Neural progenitor cell (in vitro differentiated cells): ENCODE measurements at regions not wholly inside any gene's neighbourhood (a gene's known extent, or its start where the extent isn't known, plus 50 kb on each side); places are given as distances from the start of the nearest gene placed in this dataset.

Experiments used
- DNase-seq: peaks from one replicate; pipeline ENCODE4 v3.0.0-alpha.2; 2016; ENCODE audit warnings: low spot score
- H2AFZ ChIP-seq: fragments of 200-600 bp; sonication (generic); replicated peaks from 2 replicates; pipeline ENCODE4 v1.6.1; 2016; ENCODE audit warnings: antibody characterized with exemption
- H3F3A ChIP-seq: fragments of 200-600 bp; sonication (generic); 2 replicates; pipeline ENCODE4 v1.6.1; 2016; ENCODE audit warnings: antibody characterized with exemption, low read depth
- H3K27ac ChIP-seq: fragments of 200-600 bp; sonication (generic); 2 replicates; pipeline ENCODE4 v1.5.1; 2016; ENCODE audit warnings: mild to moderate bottlenecking
- H3K27me3 ChIP-seq: fragments of 200-600 bp; sonication (generic); 2 replicates; pipeline ENCODE4 v1.6.1; 2016; ENCODE audit warnings: mild to moderate bottlenecking, moderate library complexity
- H3K36me3 ChIP-seq: fragments of 200-600 bp; sonication (generic); 2 replicates; pipeline ENCODE4 v1.5.1; 2016
- H3K4me1 ChIP-seq: fragments of 200-600 bp; sonication (generic); 2 replicates; pipeline ENCODE4 v1.6.1; 2016; ENCODE audit warnings: mixed run types
- H3K4me2 ChIP-seq: fragments of 200-600 bp; sonication (generic); 2 replicates; pipeline ENCODE4 v1.6.1; 2016
- H3K4me3 ChIP-seq: fragments of 200-600 bp; sonication (generic); 2 replicates; pipeline ENCODE4 v1.5.1; 2016
- H3K79me2 ChIP-seq: fragments of 200-600 bp; sonication (generic); 2 replicates; pipeline ENCODE4 v1.6.1; 2016; ENCODE audit warnings: low read depth
- H3K9ac ChIP-seq: fragments of 200-600 bp; sonication (generic); 2 replicates; pipeline ENCODE4 v1.6.1; 2016
- H3K9me3 ChIP-seq: fragments of 200-600 bp; sonication (generic); 2 replicates; pipeline ENCODE4 v1.5.1; 2016; ENCODE audit warnings: low read depth
- H4K20me1 ChIP-seq: fragments of 200-600 bp; sonication (generic); 2 replicates; pipeline ENCODE4 v1.6.1; 2016; ENCODE audit warnings: low read depth
- H3K27ac Mint-ChIP-seq: 3 replicates; pipeline ENCODE4 v1.8.0; 2021; ENCODE audit warnings: mixed read lengths
- H3K27me3 Mint-ChIP-seq: 2 replicates; pipeline ENCODE4 v1.8.0; 2022; ENCODE audit warnings: low read depth, mild to moderate bottlenecking, inconsistent platforms, moderate library complexity, mixed read lengths; ENCODE audit not compliant: insufficient read depth
- H3K36me3 Mint-ChIP-seq: 3 replicates; pipeline ENCODE4 v1.8.0; 2021; ENCODE audit warnings: mixed read lengths
- H3K4me1 Mint-ChIP-seq: 3 replicates; pipeline ENCODE4 v1.8.0; 2021; ENCODE audit warnings: mixed read lengths
- H3K4me3 Mint-ChIP-seq: 3 replicates; pipeline ENCODE4 v1.8.0; 2021; ENCODE audit warnings: mild to moderate bottlenecking, moderate library complexity, mixed read lengths
- H3K9me3 Mint-ChIP-seq: 3 replicates; pipeline ENCODE4 v1.8.0; 2020; ENCODE audit warnings: mixed read lengths
- EZH2 ChIP-seq: fragments of 200-600 bp; sonication (generic); IDR thresholded peaks from 2 replicates; pipeline ENCODE4 v1.6.1; 2017; ENCODE audit warnings: antibody characterized with exemption, mild to moderate bottlenecking, moderate library complexity
- EZH2phosphoT487 ChIP-seq: fragments of 200-600 bp; sonication (generic); IDR thresholded peaks from 2 replicates; pipeline ENCODE4 v1.6.1; 2017; ENCODE audit warnings: antibody characterized with exemption
- TF ChIP-seq, protein P1 (sequence below): fragments of 200-600 bp; sonication (generic); IDR thresholded peaks from 2 replicates; pipeline ENCODE4 v1.5.1; 2017; ENCODE audit warnings: antibody characterized with exemption, mild to moderate bottlenecking

DNA sequence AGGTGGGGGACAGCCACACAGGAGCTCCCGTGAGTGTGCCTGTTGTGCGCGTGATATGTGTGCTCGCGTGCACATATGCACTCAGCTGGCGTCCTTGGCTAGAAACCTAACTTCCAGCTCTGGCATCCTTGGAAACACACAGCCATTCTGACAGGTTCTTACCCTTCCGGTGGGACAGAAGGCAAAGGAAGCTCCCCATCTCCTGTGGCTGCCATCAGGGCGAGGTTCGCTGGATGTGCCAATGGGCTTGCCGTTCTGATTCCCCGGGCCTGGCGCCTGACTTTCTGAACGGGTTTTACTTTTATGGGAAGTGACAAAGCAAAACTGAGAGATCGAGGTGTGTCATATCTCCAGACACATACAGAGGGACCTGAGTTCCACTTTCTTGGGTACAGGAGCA is 124.7 kb downstream of the PAPOLA start:
- Histone ChIP-seq H4K20me1 (no peaks in the 10 kb centered on the region), H3K79me2 (no peaks in the 10 kb centered on the region), H3K4me3 (no peak overlapping the region), H3K27ac (no peak overlapping the region), H3K4me2 (no peak overlapping the region), H3K36me3 (no peaks in the 10 kb centered on the region), H3F3A (no peaks in the 10 kb centered on the region), H3K27me3 (no peaks in the 10 kb centered on the region), H3K9ac (no peak overlapping the region), H3K4me1 (no peaks in the 10 kb centered on the region), H3K9me3 (no peaks in the 10 kb centered on the region), H2AFZ (no peak overlapping the region)
- H3K36me3 Mint-ChIP-seq, result no peaks in the 10 kb centered on the region
- H3K4me1 Mint-ChIP-seq, result peaks cover 13% of the 10 kb centered on the region
- no peak overlapping the region for H3K27ac Mint-ChIP-seq
- peaks cover 4% of the 10 kb centered on the region for H3K27me3 Mint-ChIP-seq
- no peak overlapping the region for H3K4me3 Mint-ChIP-seq
- no peaks in the 10 kb centered on the region for H3K9me3 Mint-ChIP-seq
- TF ChIP-seq, protein P1, sequence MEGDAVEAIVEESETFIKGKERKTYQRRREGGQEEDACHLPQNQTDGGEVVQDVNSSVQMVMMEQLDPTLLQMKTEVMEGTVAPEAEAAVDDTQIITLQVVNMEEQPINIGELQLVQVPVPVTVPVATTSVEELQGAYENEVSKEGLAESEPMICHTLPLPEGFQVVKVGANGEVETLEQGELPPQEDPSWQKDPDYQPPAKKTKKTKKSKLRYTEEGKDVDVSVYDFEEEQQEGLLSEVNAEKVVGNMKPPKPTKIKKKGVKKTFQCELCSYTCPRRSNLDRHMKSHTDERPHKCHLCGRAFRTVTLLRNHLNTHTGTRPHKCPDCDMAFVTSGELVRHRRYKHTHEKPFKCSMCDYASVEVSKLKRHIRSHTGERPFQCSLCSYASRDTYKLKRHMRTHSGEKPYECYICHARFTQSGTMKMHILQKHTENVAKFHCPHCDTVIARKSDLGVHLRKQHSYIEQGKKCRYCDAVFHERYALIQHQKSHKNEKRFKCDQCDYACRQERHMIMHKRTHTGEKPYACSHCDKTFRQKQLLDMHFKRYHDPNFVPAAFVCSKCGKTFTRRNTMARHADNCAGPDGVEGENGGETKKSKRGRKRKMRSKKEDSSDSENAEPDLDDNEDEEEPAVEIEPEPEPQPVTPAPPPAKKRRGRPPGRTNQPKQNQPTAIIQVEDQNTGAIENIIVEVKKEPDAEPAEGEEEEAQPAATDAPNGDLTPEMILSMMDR, result no peak
- TF ChIP-seq EZH2 (no peak), EZH2phosphoT487 (no peak)
- no peak for DNase-seq

DNA sequence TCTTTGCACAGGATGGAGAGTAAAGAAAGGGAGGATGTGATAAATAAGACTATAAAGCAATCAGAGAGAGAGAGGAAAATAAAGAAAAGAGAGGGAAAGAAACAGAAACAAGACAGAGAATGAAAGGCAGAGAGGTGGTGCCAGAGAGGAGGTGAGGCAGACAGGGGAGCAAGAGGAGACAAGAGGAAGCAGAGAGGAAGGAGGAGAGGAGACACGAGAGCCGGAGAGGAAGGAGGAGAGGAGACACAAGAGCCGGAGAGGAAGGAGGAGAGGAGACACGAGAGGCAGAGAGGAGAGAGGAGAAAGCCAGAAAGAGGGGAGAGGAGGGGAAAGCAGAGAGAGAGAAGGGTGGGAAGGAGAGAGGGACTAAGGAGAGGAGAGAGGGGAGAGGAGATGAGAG is 125.2 kb downstream of the PAPOLA start:
- H3K9ac ChIP-seq, result no peak overlapping the region
- no peaks in the 10 kb centered on the region for H3K79me2 ChIP-seq
- no peaks in the 10 kb centered on the region for H3K27me3 ChIP-seq
- H3K4me1 Mint-ChIP-seq, result peaks cover 13% of the 10 kb centered on the region
- H3F3A ChIP-seq, result no peaks in the 10 kb centered on the region
- no peaks in the 10 kb centered on the region for H3K4me1 ChIP-seq
- no peaks in the 10 kb centered on the region for H4K20me1 ChIP-seq
- H3K27ac ChIP-seq, result no peak overlapping the region
- H3K36me3 Mint-ChIP-seq, result no peaks in the 10 kb centered on the region
- no peaks in the 10 kb centered on the region for H3K9me3 ChIP-seq
- H3K27ac Mint-ChIP-seq, result no peak overlapping the region
- no peak overlapping the region for H2AFZ ChIP-seq
- TF ChIP-seq EZH2phosphoT487, result no peak
- TF ChIP-seq, protein P1, result no peak
- TF ChIP-seq EZH2, result no peak
- DNase-seq, result no peak
- H3K4me2 ChIP-seq, result no peak overlapping the region
- no peaks in the 10 kb centered on the region for H3K36me3 ChIP-seq
- H3K4me3 ChIP-seq, result no peak overlapping the region
- peaks cover 4% of the 10 kb centered on the region for H3K27me3 Mint-ChIP-seq
- H3K9me3 Mint-ChIP-seq, result no peaks in the 10 kb centered on the region
- no peak overlapping the region for H3K4me3 Mint-ChIP-seq

DNA sequence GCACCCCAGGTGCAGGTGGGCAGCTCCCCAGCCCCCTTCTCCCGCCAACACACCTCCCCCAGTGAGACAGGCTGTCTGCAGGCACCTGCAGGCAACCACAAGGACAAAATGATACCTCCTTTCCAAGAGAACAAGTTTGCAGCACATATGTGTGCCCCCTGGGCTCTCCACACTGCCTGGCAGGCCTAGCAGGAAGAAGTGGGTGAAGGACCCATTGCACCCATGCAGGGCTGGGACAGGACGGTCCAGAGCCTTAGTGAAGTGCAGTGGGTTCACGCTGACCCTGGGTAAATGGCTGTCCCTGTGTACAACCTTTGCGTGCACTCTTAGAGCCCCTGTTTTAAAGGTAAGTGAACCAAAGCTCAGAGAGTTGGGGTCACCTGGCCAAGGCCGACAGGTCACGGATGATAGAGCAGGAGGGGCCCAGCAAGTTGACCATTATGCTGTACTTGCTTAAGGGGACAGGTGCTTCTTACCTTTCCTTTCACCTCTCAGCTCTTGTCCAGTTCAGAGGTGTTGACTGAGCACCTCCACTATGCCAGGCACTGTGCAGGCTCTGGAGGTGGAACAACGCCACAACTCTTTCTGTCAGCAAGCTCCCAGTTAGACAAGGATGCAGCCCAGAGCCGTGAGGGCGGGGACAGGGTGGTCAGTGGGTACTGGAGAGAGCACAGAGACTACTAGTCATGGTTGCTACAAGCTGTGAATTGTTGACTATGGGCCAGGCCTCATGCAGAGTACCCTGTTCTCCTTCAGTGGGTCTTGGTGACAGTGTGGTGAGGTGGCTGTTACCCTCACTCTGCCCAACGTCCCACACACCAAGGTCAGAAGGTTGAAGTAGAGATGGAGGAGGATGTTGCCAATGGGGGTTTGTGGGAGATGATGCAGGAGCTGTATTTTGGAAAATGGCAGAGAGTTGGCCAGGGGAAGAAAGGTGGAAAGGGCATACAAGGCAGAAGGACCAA is 125.9 kb downstream of the PAPOLA start:
- Histone ChIP-seq H3K79me2 (no peaks in the 10 kb centered on the region), H3K4me3 (no peak overlapping the region), H3K9ac (no peak overlapping the region), H4K20me1 (no peaks in the 10 kb centered on the region), H3K36me3 (no peaks in the 10 kb centered on the region), H3F3A (no peaks in the 10 kb centered on the region), H3K27ac (no peak overlapping the region), H3K4me2 (no peak overlapping the region), H3K9me3 (no peaks in the 10 kb centered on the region), H3K27me3 (no peaks in the 10 kb centered on the region), H2AFZ (no peak overlapping the region), H3K4me1 (no peaks in the 10 kb centered on the region)
- no peaks in the 10 kb centered on the region for H3K9me3 Mint-ChIP-seq
- TF ChIP-seq, protein P1, result no peak
- no peak for TF ChIP-seq EZH2
- no peak for TF ChIP-seq EZH2phosphoT487
- no peak overlapping the region for H3K27ac Mint-ChIP-seq
- H3K4me1 Mint-ChIP-seq, result peaks cover 13% of the 10 kb centered on the region
- no peaks in the 10 kb centered on the region for H3K36me3 Mint-ChIP-seq
- DNase-seq, result no peak
- H3K4me3 Mint-ChIP-seq, result no peak overlapping the region
- H3K27me3 Mint-ChIP-seq, result peaks cover 4% of the 10 kb centered on the region
